ENCODE measurements at regions not wholly inside any gene's neighbourhood (a gene's known extent, or its start where the extent isn't known, plus 50 kb on each side); places are given as distances from the start of the nearest gene placed in this dataset.

GRCh38 chr10:78520737-78521430, 487.2 kb downstream of the RPS24 start:
- TF ChIP-seq CTCF (IDR thresholded peaks at IDR 0.05) = no peak
- TF ChIP-seq POLR2A (IDR thresholded peaks at IDR 0.05) = no peak

All from thyroid gland (tissue), 4 donors.